Superior temporal gyrus (tissue), 1 donor: ENCODE measurements at regions not wholly inside any gene's neighbourhood (a gene's known extent, or its start where the extent isn't known, plus 50 kb on each side); places are given as distances from the start of the nearest gene placed in this dataset.
"Not testable (repeated sequence)": the region's sequence is repeated elsewhere in the genome, so short reads cannot be mapped to it uniquely, and the experiment has no call there.

ENCODE experiments used
- DNase-seq: peaks from one replicate; pipeline ENCODE4 v3.0.0-alpha.2; 2016; ENCODE audit errors: extremely low spot score

DNA sequence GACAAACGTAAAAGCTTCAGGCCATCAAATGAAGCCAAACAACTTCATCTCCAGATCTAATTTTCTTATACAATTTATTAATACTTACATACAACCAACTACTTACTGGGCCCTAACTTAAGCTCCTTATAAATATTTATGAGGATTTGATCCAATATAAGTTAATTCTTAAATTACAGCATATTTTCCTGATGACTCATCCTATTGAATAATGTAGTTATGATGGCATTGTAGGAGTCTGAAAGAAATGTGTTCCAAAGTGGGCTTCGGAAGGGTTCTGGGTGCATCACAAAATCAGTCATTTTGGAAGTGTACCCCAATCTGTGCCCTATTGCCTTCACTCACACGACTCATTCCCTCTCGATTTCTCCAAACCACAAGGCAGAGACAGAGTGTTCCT is 455.1 kb upstream of the CTSO start:
- no peak for DNase-seq

DNA sequence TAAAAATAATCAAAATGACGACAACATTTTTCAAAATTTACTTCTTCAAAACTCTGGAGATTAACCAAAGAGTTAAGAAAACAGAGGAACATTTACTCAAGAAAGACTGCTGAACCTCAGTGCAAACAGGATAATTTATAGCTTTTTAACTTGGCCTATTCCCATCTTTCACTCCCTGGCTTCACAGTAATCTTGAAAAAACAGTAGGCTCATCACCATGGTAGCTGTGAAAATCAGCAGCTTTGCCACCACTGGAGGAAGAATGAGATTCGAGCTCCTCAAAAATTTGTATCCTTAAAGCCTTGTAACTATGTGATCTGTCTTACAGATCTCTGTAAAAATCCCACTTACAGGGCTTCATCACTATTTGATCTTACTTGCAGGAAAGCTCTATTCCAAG is 447.7 kb upstream of the CTSO start:
- DNase-seq: peak; percentile 30

DNA sequence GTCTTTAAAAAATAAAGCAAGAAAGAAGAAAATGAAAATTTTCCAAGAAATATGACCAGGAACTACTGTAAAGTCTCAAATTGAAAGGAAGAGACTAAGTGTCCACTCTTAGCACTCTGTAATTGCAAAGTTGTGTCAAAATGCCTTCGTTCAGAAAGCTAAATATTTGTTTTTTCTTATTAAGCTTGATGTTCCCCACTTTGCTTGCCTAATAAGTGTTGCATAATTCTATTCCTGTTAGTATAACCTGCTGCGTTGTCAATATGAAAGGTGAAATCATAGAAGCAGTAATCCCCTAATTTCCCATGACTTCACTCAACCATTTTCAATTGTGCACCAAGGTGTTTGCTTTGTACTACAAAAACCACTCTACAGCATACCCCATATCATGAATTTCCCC is 442.9 kb upstream of the CTSO start:
- DNase-seq: no peak

DNA sequence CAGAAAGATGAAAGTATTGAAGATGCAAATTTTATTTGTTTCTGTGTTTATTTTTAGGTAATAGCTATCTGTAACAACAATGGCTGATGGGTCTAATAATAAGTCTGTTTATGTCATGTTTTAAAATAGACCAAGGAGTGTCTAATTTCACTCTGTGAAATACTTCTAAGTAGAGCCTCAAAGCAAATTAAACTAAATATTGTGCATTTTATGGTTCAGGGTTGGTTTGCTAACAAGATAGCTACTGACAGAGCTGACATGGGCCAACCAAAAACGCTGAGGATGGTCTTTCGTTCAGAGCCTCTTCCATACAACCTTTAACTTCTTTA is 437.6 kb upstream of the CTSO start:
- no peak for DNase-seq

DNA sequence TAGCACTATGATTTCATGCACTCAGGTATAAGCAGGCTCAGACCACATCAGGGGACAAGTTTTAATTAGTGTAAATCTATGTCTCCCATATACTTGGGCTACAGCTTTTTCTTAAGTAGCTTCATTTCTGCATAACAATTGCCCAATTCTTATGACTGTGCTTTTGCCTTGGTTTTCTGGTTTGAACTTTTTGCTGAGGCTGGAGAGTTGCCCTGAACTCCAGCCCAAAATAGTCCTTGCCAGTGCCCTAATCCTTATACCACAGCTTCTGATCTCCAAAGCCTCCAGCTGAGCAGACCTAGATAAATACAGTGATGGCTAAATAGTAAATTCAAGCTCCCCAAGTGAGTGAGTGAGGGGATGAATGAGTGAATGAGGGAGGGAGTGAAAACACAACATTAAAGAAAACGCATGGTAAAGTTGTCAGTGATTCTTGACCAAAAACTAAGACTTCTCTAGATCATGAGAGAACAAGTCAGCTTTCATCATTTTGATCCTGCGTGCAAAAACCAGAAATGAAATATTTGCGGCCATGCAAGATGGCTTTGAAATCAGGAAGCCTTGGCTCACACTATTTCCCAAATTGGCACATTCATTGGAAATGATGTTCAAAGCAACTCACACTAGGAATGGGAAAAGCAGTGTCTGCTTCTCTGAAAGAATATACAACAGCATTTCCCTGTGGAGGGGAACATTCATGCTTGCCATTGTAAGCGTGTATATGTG is 437.1 kb upstream of the CTSO start:
- no peak for DNase-seq

DNA sequence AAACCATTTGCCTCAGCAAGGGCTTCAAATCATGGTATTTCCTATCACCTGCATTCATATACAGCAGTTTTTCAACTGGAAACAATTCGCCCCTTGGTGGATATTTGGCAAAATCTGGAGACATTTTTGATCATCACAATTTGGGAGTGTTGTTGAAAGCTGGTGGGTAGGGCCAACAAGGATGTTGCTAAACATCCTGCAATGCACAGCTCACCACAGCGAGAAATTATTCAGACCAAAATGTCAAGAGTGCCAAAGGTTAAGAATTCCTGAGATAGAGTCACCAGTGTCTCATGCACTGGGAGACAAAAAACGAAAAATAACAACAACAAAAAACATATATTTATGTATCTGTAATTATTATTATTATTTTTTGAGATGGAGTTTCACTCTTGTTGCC is 435.2 kb upstream of the CTSO start:
- DNase-seq: no peak

DNA sequence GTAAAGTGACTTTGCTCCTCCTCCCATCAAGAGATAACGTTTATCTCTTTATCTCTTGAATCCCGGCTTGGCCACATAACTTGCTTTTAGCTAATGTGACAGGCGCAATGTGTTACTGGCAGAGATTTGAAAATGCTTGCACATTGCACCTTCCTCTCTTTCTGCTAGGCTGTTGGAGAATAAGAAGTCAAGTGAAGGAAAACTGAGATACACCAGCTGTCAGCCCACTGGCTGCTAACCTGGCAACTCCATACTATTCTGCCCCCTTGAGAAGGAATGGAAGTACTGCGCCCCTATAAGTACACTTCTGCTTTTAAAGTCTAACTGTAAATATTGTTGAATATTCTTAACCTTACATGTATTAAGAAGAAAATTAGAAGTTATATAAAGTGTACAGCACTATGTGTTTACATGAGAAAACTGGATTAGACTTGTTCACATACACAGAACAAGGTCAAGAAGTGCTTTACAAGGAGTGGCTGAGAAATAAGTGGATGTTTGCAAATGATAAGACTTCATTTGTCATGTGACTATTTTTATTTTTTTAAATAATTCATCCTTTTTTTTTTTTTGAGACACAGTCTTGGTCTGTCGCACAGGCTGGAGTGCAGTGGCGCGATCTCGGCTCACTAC is 424.5 kb upstream of the CTSO start:
- DNase-seq: no peak

DNA sequence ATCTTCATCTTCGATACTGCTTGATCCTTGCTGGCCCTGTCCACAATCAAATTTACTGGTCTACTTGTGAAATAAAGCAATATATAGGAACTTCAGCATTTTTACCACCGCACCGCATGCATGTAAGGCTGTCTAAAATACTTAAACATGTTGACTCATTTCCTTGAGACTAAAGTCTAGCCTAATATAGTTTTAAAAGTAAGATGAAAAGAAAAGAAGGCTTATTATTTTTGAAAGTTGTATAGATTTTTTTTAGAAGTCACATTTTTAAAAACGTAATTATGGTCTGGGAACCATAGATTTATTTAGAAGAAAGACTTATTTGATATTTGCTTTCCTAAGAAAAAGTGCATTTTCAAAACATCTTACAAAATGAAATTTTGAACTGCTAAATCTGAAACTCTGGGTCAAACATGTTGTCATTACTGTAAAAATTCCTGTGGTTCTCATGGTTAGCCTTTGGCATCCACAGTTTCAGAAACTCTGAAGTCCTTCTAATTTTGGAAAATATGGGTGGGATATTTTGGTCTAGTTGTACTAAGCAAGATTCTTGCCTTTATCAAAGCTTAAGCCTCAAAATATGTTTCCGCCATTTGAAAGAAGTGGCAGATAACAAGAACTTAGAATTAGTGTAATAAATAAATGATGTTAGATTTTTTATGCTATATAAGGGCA is 423.5 kb upstream of the CTSO start:
- no peak for DNase-seq

DNA sequence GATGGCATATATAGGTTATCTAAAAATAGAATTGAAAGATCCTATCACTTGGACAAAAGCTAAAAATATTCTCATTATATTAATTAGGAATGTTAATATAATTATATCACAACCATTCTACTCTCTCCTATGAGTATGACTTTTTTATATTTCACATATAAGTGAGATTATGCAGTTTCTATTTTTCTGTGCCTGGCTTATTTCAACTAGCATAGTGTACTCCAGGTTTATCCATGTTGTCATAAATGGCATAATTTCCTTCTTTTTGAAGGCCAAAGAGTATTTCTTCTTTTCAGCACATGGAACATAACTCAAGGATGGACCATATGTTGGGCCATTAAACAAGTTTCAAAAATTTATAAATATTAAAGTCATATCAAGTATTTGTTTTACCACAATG is 421.2 kb upstream of the CTSO start:
- no peak for DNase-seq

DNA sequence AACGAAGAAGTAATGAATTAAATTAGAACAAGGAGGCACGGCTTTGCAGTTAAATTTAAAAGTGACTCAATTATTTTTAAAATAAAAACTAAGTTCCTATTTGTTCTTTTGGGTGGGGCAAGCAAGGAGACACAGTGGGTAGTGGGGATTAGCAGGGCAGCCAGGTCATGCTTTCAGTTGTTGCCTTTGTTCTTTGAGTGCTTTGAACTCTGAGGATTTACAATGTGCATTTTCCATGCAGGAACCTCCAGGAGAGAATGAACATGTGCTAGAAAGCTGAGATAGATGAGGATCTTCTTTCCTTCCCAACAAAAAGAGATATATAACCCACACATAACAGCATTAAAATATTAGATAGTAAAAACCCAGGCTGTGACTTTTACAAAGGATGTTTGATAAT is 420.4 kb upstream of the CTSO start:
- no peak for DNase-seq

DNA sequence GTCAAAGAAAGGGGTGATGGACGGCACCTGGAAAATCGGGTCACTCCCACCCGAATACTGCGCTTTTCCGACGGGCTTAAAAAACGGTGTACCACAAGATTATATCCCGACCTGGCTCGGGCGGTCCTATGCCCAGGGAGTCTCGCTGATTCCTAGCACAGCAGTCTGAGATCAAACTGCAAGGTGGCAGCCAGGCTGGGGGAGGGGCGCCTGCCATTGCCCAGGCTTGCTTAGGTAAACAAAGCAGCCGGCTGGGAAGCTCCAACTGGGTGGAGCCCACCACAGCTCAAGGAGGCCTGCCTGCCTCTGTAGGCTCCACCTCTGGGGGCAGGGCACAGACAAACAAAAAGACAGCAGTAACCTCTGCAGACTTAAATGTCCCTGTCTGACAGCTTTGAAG is 413.8 kb upstream of the CTSO start:
- DNase-seq: not testable (repeated sequence)

DNA sequence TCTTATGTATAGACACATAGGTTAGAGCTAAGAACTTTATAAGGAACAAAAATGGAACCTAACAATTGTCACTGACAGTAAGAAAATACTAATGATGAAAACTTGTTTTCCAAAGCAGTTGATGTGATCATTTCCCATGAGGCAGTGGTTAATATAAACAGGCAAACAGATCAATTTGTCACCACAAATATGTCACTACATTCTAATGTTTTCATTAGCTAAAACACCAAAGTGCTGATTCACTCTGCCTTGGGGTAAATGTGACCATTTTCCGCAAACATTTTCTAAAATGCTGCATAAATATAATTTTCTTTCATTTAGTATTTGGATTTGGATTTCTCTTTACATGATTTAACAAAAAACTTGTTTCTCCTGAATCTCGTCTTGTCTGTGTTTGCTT is 408.9 kb upstream of the CTSO start:
- DNase-seq: no peak

DNA sequence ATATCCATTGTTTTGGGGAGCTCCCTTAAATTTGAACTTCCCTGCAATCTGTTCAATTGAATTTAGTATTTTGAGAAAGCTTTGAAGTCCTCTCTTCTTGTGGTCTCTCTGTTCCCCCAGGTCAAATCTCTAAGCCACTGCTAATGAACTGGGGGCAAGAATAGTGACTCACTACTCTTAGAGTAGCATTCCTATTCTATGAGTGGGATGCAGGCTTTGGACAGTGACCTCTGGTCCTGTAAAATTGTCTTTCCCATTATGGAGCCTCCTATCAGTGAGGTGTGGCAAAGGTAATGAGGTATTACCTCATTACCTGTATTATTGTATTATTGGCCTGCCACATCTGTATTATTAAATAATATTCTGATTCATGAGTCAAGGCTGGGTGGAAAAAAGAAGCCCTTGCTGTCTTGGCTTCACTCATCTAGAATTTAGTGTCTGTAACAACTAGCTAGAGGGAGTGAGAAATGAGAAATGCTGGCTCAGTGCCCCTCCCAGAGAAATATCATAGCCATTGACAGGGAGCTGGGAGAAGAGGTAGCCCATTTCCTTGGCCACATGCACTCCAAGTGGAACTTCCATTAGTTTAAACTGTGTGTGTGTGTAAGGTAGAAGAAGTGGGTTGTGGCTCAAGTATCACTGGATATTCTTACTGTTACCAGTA is 393.9 kb upstream of the CTSO start:
- no peak for DNase-seq

DNA sequence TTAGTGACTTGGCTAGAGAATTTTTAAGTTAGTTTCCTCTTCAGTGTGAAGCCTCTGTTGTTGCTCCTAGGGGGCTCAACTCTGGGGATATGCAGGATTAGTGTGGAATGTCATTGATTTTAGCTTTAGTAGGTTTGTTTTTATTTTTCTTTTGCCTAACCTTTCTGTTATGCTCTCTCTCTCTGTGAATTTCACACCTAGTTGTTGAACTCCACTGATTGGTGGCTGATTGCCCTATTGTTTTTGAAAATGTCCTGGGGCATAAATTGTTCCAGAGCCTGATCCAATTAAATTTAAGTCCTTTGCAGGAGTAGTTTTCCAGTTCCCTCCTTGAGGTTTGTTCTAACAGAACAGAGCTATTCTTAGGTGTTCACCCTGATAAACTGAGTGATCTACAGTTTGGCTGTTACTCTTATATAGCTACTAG is 393.3 kb upstream of the CTSO start:
- no peak for DNase-seq

DNA sequence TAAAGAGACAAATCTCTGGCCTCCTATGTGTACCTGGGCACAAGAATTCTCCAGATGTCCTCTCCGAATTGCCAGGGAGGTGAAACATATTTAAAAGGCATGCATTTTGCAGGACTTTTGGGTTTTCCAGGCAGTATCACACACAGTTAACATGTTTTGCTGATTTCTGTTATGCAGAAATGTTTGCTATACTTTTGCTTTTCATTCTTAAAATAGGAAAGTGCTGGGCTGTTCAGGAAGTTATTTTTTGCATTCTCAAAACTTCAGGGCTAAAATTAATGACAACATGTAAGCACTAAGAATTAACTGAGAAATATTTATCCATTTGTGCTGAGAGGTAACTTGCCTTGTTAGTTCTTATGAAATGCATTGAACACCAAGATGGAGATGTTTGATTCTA is 390.7 kb upstream of the CTSO start:
- DNase-seq: no peak

DNA sequence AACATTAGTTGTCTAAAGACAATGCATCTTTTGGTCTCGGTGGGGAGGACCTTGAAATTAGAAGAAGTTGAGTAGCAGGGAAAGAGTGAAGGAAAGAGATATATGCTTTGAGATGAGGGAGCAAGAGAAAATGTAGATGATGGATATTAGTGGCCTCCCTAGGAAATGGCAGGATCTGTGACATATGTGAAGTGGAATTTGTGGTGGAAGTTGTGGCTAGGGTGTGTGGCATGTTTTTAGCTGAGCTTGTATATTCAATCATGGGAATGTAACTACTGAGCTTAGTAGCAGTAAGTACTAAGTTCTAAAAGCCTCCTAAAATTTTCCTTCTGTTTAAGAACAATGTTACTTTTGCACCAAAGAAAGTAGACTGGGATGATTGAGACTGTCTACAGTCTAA is 382.8 kb upstream of the CTSO start:
- DNase-seq: no peak

DNA sequence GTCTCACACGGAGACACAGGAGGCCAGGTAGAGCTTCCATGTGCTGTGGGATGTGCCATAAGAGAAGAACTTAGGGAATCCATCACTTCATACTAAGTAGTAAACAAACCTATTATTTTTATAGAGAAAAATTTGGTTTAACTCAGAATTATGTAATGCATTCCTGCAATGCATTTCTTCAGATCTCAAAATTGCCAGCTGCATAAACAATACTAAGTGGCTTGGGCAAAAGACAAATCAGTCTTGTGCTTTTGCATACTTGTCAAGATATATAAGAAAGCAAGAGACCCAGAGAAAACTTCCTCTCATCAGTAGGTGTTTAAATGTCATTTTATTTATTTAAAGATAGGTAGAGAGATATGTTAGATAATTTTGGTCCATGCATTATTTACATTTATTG is 382.1 kb upstream of the CTSO start:
- no peak for DNase-seq

DNA sequence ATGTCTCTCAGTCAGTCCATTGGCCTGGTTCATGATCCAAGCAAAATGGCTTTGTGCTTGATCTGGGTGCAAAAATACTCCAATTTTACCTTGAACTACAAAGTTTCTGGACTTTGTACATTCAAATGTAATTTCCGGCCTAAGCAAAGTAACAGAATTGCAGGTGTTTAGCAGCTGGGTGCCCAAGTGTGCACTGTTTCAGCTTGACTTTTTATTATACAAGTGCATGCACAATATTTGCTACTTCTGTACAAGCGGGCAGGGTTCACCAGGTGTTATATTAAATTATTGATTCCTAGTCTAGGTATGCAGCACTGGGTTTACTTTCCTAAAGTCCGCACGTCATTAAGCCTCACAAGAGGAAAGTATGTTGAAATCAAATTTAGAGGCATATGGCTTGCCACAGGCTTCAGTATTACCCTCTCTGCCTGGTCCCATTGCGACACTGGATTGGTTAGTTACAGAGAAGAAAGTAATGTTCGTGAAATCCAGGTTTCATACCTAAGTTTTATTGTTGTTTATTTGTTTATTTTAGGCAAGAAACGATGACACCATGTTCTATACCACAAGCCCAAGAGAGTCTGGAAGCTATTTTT is 376.9 kb upstream of the CTSO start:
- DNase-seq: no peak

DNA sequence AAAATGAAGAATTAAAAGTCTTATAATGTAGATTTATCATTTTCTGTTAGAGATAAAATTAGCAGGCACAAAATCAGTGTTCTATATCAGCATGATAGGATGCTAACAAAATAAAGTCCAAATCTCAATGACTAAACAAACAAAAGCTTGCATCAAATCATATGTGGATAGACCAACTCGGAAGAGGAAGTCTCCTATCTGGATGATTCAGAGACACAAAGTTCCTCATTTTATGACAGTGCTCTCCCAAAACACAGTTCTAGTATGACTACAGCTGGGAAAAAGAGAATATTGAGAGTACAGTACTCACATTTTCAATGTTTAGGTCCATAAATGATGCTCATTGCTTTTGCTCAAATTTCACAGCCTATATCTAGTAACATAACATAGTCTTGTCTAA is 376.1 kb upstream of the CTSO start:
- no peak for DNase-seq

DNA sequence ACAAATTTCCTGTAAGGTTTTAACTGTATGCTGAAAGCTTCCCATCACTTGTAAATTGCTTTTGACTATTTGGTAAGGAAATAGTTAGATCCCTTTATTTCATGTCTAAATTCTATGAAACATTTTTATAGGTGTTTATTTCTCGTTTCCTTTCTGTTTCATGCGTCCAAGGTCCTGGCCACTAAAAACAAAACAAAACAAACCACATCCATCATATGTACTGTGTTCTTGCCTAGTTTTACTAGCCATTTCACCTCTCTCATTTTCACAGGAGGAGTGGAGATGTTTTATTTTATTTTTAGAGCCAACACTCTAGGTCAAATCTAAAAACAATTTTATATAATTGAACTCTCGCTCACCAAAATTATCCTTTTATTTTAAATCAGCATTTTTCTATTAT is 375.2 kb upstream of the CTSO start:
- DNase-seq: no peak

DNA sequence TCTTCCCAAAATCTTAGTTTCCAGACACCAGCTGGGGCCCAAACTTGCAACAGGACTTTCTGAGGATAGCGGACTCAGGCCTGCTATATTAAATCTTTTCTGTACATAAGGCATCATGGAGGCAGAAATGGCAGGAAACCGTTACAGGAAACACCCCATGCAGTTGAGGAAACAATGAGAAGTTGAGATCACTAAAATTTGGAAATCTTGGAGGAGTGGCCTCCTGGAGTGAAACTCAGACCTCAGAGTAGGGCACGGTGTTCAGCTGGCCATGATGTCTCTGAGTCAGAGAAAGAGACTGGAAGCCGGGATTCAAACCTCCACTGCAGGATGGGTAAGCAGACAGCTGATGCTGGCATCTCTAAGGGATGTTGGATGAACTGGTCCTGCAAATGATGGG is 372.6 kb upstream of the CTSO start:
- DNase-seq: no peak

DNA sequence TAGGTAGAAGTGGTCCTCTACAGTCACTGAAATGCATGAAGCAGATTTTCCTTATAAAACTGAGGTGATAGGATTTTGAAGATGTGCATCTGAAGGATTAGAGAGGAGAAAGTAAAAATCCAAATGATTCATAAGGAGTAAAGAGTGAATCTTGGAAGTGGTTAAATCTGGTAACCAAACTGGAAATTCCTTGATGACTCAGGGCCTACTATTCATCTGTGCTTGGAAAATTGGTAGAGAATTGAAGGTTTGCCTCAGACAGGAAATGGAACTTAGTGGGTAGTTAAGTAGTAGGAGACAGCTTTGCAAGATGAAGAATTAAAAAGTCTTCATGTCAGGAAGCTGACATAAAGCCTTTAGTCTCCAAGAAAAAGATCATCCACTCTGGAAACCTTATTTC is 368.9 kb upstream of the CTSO start:
- no peak for DNase-seq

DNA sequence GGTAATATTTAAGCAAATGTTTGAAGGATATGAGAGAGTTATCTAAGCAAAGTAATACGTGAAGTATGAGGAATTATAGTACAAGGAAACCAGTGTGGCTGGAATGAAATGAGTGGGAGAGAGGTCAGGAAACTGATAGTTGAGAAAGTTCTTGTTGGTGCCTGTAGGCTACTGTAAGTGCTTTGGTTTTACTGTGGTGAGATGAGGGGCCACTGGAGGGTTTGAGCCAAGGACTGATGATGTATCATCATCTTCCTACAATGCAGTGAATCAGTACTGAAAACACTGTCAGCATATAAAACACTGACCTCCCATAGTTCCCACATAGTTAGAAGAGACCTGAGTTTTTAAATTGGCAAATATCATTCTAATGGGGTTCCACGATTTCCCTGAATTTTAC is 367.5 kb upstream of the CTSO start:
- DNase-seq: no peak
